MM.1S (cell line): ENCODE measurements at regions not wholly inside any gene's neighbourhood (a gene's known extent, or its start where the extent isn't known, plus 50 kb on each side); places are given as distances from the start of the nearest gene placed in this dataset.

ENCODE experiments used
- DNase-seq: peaks from one replicate; pipeline ENCODE4 v3.0.0-alpha.2; 2015
- H2AFZ ChIP-seq: fragments of 300-600 bp; sonication (generic); 2 replicates; pipeline ENCODE4 v1.6.0; 2016; ENCODE audit warnings: antibody characterized with exemption, low read length
- H3F3A ChIP-seq: fragments of 300-600 bp; sonication (generic); 2 replicates; pipeline ENCODE4 v1.6.1; 2016; ENCODE audit warnings: mild to moderate bottlenecking, antibody characterized with exemption, low read length, moderate library complexity, mixed read lengths; ENCODE audit not compliant: insufficient read depth
- H3K27ac ChIP-seq: fragments of 300-600 bp; sonication (generic); 2 replicates; pipeline ENCODE4 v1.5.1; 2016; ENCODE audit warnings: mild to moderate bottlenecking, low read length
- H3K27me3 ChIP-seq: fragments of 300-600 bp; sonication (generic); replicated peaks from 2 replicates; pipeline ENCODE4 v1.6.0; 2016; ENCODE audit warnings: low read length; ENCODE audit not compliant: insufficient read depth
- H3K36me3 ChIP-seq: fragments of 300-600 bp; sonication (generic); replicated peaks from 2 replicates; pipeline ENCODE4 v1.6.1; 2016; ENCODE audit warnings: mild to moderate bottlenecking, low read length, mixed read lengths; ENCODE audit not compliant: insufficient read depth
- H3K4me1 ChIP-seq: fragments of 300-600 bp; sonication (generic); 2 replicates; pipeline ENCODE4 v1.6.1; 2016; ENCODE audit warnings: low read length, mixed read lengths
- H3K4me2 ChIP-seq: fragments of 300-600 bp; sonication (generic); 2 replicates; pipeline ENCODE4 v1.6.0; 2016; ENCODE audit warnings: low read depth, low read length
- H3K4me3 ChIP-seq: fragments of 300-600 bp; sonication (generic); 2 replicates; pipeline ENCODE4 v1.5.1; 2016; ENCODE audit warnings: low read length, mixed read lengths
- H3K79me2 ChIP-seq: fragments of 300-600 bp; sonication (generic); 2 replicates; pipeline ENCODE4 v1.6.1; 2016; ENCODE audit warnings: mixed run types, low read length, mixed read lengths
- H3K9ac ChIP-seq: fragments of 300-600 bp; sonication (generic); 2 replicates; pipeline ENCODE4 v1.6.1; 2016; ENCODE audit warnings: low read length, mixed read lengths
- H3K9me2 ChIP-seq: fragments of 300-600 bp; sonication (generic); replicated peaks from 2 replicates; pipeline ENCODE4 v1.6.1; 2016; ENCODE audit warnings: mild to moderate bottlenecking, low read length, mixed read lengths; ENCODE audit not compliant: insufficient read depth
- H3K9me3 ChIP-seq: fragments of 300-600 bp; sonication (generic); replicated peaks from 2 replicates; pipeline ENCODE4 v1.6.1; 2016; ENCODE audit warnings: mild to moderate bottlenecking, low read length, mixed read lengths; ENCODE audit not compliant: insufficient read depth
- H4K20me1 ChIP-seq: fragments of 300-600 bp; sonication (generic); 2 replicates; pipeline ENCODE4 v1.6.1; 2016; ENCODE audit warnings: mild to moderate bottlenecking, low read length, moderate library complexity, mixed read lengths; ENCODE audit not compliant: insufficient read depth
- CTCF ChIP-seq: fragments of 300-600 bp; sonication (generic); IDR thresholded peaks from 2 replicates; pipeline ENCODE4 v1.5.1; 2016; ENCODE audit warnings: antibody characterized with exemption, low read length, mixed read lengths
- EZH2 ChIP-seq: fragments of 300-600 bp; sonication (generic); optimal IDR thresholded peaks from 2 replicates; pipeline ENCODE3; 2017; ENCODE audit warnings: low read depth, mild to moderate bottlenecking, antibody characterized with exemption, low read length, mixed read lengths
- EZH2phosphoT487 ChIP-seq: fragments of 300-600 bp; sonication (generic); IDR thresholded peaks from 2 replicates; pipeline ENCODE4 v1.6.1; 2018; ENCODE audit warnings: antibody characterized with exemption, low read length

GRCh38 chr5:164578401-164578800 lies 1073.0 kb downstream of the MAT2B start:
- Histone ChIP-seq H3K27me3 (no peaks in the 10 kb centered on the region), H3F3A (no peaks in the 10 kb centered on the region), H4K20me1 (no peaks in the 10 kb centered on the region), H3K36me3 (no peaks in the 10 kb centered on the region), H3K4me3 (no peak overlapping the region), H3K9me3 (no peaks in the 10 kb centered on the region), H3K27ac (no peak overlapping the region), H3K9ac (no peak overlapping the region), H3K79me2 (no peaks in the 10 kb centered on the region), H3K4me1 (no peaks in the 10 kb centered on the region), H2AFZ (no peak overlapping the region), H3K4me2 (no peak overlapping the region), H3K9me2 (no peaks in the 10 kb centered on the region)
- no peak for DNase-seq
- no peak for TF ChIP-seq EZH2
- TF ChIP-seq EZH2phosphoT487, result no peak
- no peak for TF ChIP-seq CTCF

- Histone ChIP-seq H3F3A (no peaks in the 10 kb centered on the region), H3K9ac (no peak overlapping the region), H3K9me2 (no peaks in the 10 kb centered on the region), H3K36me3 (no peaks in the 10 kb centered on the region), H3K4me1 (no peaks in the 10 kb centered on the region), H3K27ac (no peak overlapping the region), H3K27me3 (no peaks in the 10 kb centered on the region), H3K79me2 (no peaks in the 10 kb centered on the region), H3K9me3 (no peaks in the 10 kb centered on the region), H3K4me3 (no peak overlapping the region), H2AFZ (no peak overlapping the region), H3K4me2 (no peak overlapping the region), H4K20me1 (no peaks in the 10 kb centered on the region)
- no peak for TF ChIP-seq CTCF
- TF ChIP-seq EZH2, result no peak
- TF ChIP-seq EZH2phosphoT487, result no peak
- DNase-seq, result no peak
These were observed 1073.5 kb downstream of the MAT2B start for GRCh38 chr5:164578911-164579310.

GRCh38 chr5:164580155-164580554 lies 1074.7 kb downstream of the MAT2B start:
- Histone ChIP-seq H3F3A (no peaks in the 10 kb centered on the region), H3K9ac (no peak overlapping the region), H3K79me2 (no peaks in the 10 kb centered on the region), H3K27me3 (no peaks in the 10 kb centered on the region), H3K27ac (no peak overlapping the region), H3K4me1 (no peaks in the 10 kb centered on the region), H4K20me1 (no peaks in the 10 kb centered on the region), H3K9me3 (no peaks in the 10 kb centered on the region), H2AFZ (no peak overlapping the region), H3K9me2 (no peaks in the 10 kb centered on the region), H3K4me3 (no peak overlapping the region), H3K4me2 (no peak overlapping the region), H3K36me3 (no peaks in the 10 kb centered on the region)
- DNase-seq, result no peak
- TF ChIP-seq CTCF, result no peak
- no peak for TF ChIP-seq EZH2phosphoT487
- no peak for TF ChIP-seq EZH2
